GM12878 (cell line): ENCODE measurements at regions not wholly inside any gene's neighbourhood (a gene's known extent, or its start where the extent isn't known, plus 50 kb on each side); places are given as distances from the start of the nearest gene placed in this dataset.

Source experiments
- ATAC-seq: fragments of 200-7000 bp; cut with Tn5 transposase; 3 replicates; pipeline ENCODE4 v1.9.1; 2020; ENCODE audit warnings: mild to moderate bottlenecking, moderate library complexity
- BruUV-seq: library from RNA; stranded (reverse); fragments of 400-500 nt; replicated peaks from 2 replicates; lab custom pipeline; 2021; lab: Mats Ljungman, UMichigan
- CTCF ChIA-PET: fragments of 300-600 bp; sonication (Branson Sonifier 250); formaldehyde crosslinking; extraction: SDS; loops from one replicate; lab custom pipeline; 2021; ENCODE audit warnings: inconsistent platforms; lab: Yijun Ruan, JAX
- POLR2A ChIA-PET: fragments of 350-600 bp; formaldehyde crosslinking; extraction: SDS; loops from one replicate; lab custom pipeline; 2021; ENCODE audit warnings: inconsistent platforms; lab: Charles Lee
- RAD21 ChIA-PET: fragments of 300-600 bp; sonication (Branson Sonifier 250); formaldehyde crosslinking; loops from one replicate; lab custom pipeline; 2023; ENCODE audit warnings: antibody characterized with exemption; ENCODE audit not compliant: unreplicated experiment; lab: Charles Lee
- SMC1A ChIA-PET: fragments of 300-600 bp; sonication (Branson Sonifier 250); formaldehyde crosslinking; loops from one replicate; lab custom pipeline; 2023; ENCODE audit not compliant: unreplicated experiment, uncharacterized antibody; lab: Charles Lee
- DNase-seq: peaks from one replicate; pipeline ENCODE4 v3.0.0-alpha.2; 2011; ENCODE audit warnings: low read depth, low spot score
- FAIRE-seq: peaks from 3 replicates; lab custom pipeline; 2011; peaks lifted over from hg19 to GRCh38; lab: Jason Lieb, UNC
- H2AFZ ChIP-seq: 2 replicates; pipeline ENCODE4 v1.6.0; 2011; ENCODE audit warnings: low read depth, low read length, control low read depth; ENCODE audit not compliant: control insufficient read depth
- H3K27ac ChIP-seq: 2 replicates; pipeline ENCODE4 v1.5.1; 2011; ENCODE audit warnings: control low read depth; ENCODE audit not compliant: control insufficient read depth, insufficient read depth
- H3K27me3 ChIP-seq, 2 experiments: replicated peaks in 1 of 2; 2 replicates each; pipeline versions ENCODE4 v1.6.0 to v1.6.1; 2011; ENCODE audit warnings: low read length in 1 of 2; ENCODE audit not compliant: control insufficient read depth in 2 of 2, insufficient read depth in 2 of 2
- H3K36me3 ChIP-seq, 2 experiments: 2 replicates each; pipeline ENCODE4 v1.5.1; 2011; ENCODE audit warnings: low read length in 1 of 2; ENCODE audit not compliant: control insufficient read depth in 2 of 2, insufficient read depth in 2 of 2
- H3K4me1 ChIP-seq: 2 replicates; pipeline ENCODE4 v1.6.1; 2011; ENCODE audit warnings: mild to moderate bottlenecking, low read length, moderate library complexity, mixed read lengths; ENCODE audit not compliant: control insufficient read depth, insufficient read depth
- H3K4me2 ChIP-seq: 2 replicates; pipeline ENCODE4 v1.6.0; 2011; ENCODE audit warnings: control low read depth; ENCODE audit not compliant: control insufficient read depth, insufficient read depth
- H3K4me3 ChIP-seq: fragments of 200-600 bp; sonication (generic); 2 replicates; pipeline ENCODE4 v1.5.1; 2016
- H3K79me2 ChIP-seq: 2 replicates; pipeline ENCODE4 v1.6.0; 2011; ENCODE audit warnings: low read length; ENCODE audit not compliant: control insufficient read depth, insufficient read depth
- H3K9ac ChIP-seq: 2 replicates; pipeline ENCODE4 v1.8.0; 2011; ENCODE audit warnings: low read length, control low read depth, mixed read lengths; ENCODE audit not compliant: control insufficient read depth, insufficient read depth
- H3K9me3 ChIP-seq: replicated peaks from 3 replicates; pipeline ENCODE4 v1.5.1; 2011; ENCODE audit warnings: mild to moderate bottlenecking, low read length; ENCODE audit not compliant: control insufficient read depth, insufficient read depth
- H4K20me1 ChIP-seq: 2 replicates; pipeline ENCODE4 v1.6.0; 2011; ENCODE audit not compliant: control insufficient read depth, insufficient read depth
- ATF7 ChIP-seq: fragments of 450-650 bp; IDR thresholded peaks from 2 replicates; pipeline ENCODE4 v1.6.1; 2016; ENCODE audit warnings: low read depth, mild to moderate bottlenecking
- DPF2 ChIP-seq: fragments of 450-650 bp; IDR thresholded peaks from 2 replicates; pipeline ENCODE4 v1.6.1; 2017; ENCODE audit warnings: mild to moderate bottlenecking
- HCFC1 ChIP-seq: fragments of 150-350 bp; IDR thresholded peaks from 2 replicates; pipeline ENCODE4 v1.6.1; 2014; ENCODE audit warnings: low read length
- HDAC6 ChIP-seq: fragments of 200-600 bp; sonication (generic); IDR thresholded peaks from one replicate; pipeline ENCODE4 v1.8.0; 2017; ENCODE audit warnings: antibody characterized with exemption; ENCODE audit not compliant: unreplicated experiment
- JUND ChIP-seq: IDR thresholded peaks from 2 replicates; pipeline ENCODE4 v1.6.1; 2012; ENCODE audit warnings: low read depth, mild to moderate bottlenecking, low read length, improper control_type of control experiment, moderate library complexity
- RBBP5 ChIP-seq: fragments of 200-600 bp; sonication (generic); conservative IDR thresholded peaks from 2 replicates; pipeline ENCODE4 v1.6.1; 2016
- YY1 ChIP-seq: IDR thresholded peaks from 2 replicates; pipeline ENCODE4 v1.6.1; 2011; ENCODE audit warnings: low read depth, mild to moderate bottlenecking, low read length
- ZNF24 ChIP-seq: fragments of 450-650 bp; IDR thresholded peaks from 2 replicates; pipeline ENCODE4 v1.6.1; 2017; ENCODE audit warnings: antibody characterized with exemption, mild to moderate bottlenecking
- WGBS: methylation state at CpG from one replicate; pipeline ENCODE4 v1.1.6; 2016; ENCODE audit warnings: low lambda C conversion rate; ENCODE audit not compliant: insufficient replicate concordance, insufficient coverage; ENCODE audit errors: missing lambda C conversion rate; 5-methylcytosine and 5-hydroxymethylcytosine counted together
- in situ Hi-C: fragments of 300-500 bp; cut with MboI; formaldehyde crosslinking; loops from 9 replicates; pipeline ENCODE4 v1.14.3; 2018; ENCODE audit warnings: mixed read lengths
- intact Hi-C: fragments of 100-400 bp; cut with micrococcal nuclease; formaldehyde crosslinking; loops from one replicate; pipeline ENCODE4 v1.14.2; 2022; ENCODE audit not compliant: unreplicated experiment
- TF ChIP-seq, protein P1 (sequence below): IDR thresholded peaks from 2 replicates; pipeline ENCODE4 v1.6.1; 2011; ENCODE audit warnings: mild to moderate bottlenecking, low read depth, low read length, moderate library complexity; ENCODE audit not compliant: insufficient replicate concordance
- TF ChIP-seq, protein P2 (sequence below): fragments of 450-650 bp; formaldehyde crosslinking; IDR thresholded peaks from 2 replicates; pipeline ENCODE4 v1.5.0; 2022; ENCODE audit warnings: mild to moderate bottlenecking, missing genetic modification characterization
- TF ChIP-seq, protein P3 (sequence below): IDR thresholded peaks from 2 replicates; pipeline ENCODE4 v1.6.1; 2012; ENCODE audit warnings: improper control_type of control experiment, low read depth, low read length; ENCODE audit not compliant: insufficient replicate concordance
- TF ChIP-seq, protein P4 (sequence below): fragments of 450-650 bp; IDR thresholded peaks from 2 replicates; pipeline ENCODE4 v1.6.1; 2017; ENCODE audit warnings: mild to moderate bottlenecking, moderate library complexity

DNA sequence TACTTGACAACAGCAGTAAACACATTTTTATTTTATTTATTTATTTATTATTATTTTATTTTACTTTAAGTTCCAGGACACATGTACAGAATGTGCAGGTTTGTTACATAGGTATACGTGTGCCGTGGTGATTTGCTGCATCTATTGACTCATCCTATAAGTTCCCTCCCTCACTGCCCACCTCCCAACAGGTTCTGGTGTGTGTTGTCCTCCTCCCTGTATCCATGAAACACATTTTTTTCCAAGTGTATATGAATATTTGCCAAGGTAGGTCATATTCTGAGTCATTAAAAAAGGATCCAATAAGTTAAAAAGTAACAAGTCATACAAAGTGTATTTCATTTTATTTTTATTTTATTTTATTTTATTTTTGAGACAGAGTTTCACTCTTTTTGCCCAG lies 567.3 kb upstream of the KCNMB2 start:
- Histone ChIP-seq H4K20me1 (no peaks in the 10 kb centered on the region), H2AFZ (no peak overlapping the region), H3K4me3 (no peak overlapping the region), H3K9me3 (no peaks in the 10 kb centered on the region), H3K27ac (no peak overlapping the region), H3K27me3 (no peaks in the 10 kb centered on the region), H3K4me1 (no peaks in the 10 kb centered on the region), H3K79me2 (no peaks in the 10 kb centered on the region), H3K4me2 (no peak overlapping the region), H3K36me3 (no peaks in the 10 kb centered on the region), H3K9ac (no peak overlapping the region)
- intact Hi-C loops: no loop called here
- ATAC-seq (no peak), DNase-seq (no peak), FAIRE-seq (no peak)
- RAD21 ChIA-PET: no interaction called here
- POLR2A ChIA-PET: no interaction called here
- in situ Hi-C loops: no loop called here
- 98% methylated on average over 2 of the region's 2 CpGs for WGBS
- SMC1A ChIA-PET: no interaction called here
- CTCF ChIA-PET: no interaction called here
- BruUV-seq: no TSS peak
- TF ChIP-seq DPF2 (no peak), HDAC6 (no peak), RBBP5 (no peak), JUND (no peak), ZNF24 (no peak), ATF7 (no peak), YY1 (no peak), HCFC1 (no peak)
- TF ChIP-seq, protein P1, sequence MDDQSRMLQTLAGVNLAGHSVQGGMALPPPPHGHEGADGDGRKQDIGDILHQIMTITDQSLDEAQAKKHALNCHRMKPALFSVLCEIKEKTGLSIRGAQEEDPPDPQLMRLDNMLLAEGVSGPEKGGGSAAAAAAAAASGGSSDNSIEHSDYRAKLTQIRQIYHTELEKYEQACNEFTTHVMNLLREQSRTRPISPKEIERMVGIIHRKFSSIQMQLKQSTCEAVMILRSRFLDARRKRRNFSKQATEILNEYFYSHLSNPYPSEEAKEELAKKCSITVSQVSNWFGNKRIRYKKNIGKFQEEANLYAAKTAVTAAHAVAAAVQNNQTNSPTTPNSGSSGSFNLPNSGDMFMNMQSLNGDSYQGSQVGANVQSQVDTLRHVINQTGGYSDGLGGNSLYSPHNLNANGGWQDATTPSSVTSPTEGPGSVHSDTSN: no peak
- TF ChIP-seq, protein P2, sequence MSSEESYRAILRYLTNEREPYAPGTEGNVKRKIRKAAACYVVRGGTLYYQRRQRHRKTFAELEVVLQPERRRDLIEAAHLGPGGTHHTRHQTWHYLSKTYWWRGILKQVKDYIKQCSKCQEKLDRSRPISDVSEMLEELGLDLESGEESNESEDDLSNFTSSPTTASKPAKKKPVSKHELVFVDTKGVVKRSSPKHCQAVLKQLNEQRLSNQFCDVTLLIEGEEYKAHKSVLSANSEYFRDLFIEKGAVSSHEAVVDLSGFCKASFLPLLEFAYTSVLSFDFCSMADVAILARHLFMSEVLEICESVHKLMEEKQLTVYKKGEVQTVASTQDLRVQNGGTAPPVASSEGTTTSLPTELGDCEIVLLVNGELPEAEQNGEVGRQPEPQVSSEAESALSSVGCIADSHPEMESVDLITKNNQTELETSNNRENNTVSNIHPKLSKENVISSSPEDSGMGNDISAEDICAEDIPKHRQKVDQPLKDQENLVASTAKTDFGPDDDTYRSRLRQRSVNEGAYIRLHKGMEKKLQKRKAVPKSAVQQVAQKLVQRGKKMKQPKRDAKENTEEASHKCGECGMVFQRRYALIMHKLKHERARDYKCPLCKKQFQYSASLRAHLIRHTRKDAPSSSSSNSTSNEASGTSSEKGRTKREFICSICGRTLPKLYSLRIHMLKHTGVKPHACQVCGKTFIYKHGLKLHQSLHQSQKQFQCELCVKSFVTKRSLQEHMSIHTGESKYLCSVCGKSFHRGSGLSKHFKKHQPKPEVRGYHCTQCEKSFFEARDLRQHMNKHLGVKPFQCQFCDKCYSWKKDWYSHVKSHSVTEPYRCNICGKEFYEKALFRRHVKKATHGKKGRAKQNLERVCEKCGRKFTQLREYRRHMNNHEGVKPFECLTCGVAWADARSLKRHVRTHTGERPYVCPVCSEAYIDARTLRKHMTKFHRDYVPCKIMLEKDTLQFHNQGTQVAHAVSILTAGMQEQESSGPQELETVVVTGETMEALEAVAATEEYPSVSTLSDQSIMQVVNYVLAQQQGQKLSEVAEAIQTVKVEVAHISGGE (CRISPR knock-in tag): no peak
- TF ChIP-seq, protein P3, sequence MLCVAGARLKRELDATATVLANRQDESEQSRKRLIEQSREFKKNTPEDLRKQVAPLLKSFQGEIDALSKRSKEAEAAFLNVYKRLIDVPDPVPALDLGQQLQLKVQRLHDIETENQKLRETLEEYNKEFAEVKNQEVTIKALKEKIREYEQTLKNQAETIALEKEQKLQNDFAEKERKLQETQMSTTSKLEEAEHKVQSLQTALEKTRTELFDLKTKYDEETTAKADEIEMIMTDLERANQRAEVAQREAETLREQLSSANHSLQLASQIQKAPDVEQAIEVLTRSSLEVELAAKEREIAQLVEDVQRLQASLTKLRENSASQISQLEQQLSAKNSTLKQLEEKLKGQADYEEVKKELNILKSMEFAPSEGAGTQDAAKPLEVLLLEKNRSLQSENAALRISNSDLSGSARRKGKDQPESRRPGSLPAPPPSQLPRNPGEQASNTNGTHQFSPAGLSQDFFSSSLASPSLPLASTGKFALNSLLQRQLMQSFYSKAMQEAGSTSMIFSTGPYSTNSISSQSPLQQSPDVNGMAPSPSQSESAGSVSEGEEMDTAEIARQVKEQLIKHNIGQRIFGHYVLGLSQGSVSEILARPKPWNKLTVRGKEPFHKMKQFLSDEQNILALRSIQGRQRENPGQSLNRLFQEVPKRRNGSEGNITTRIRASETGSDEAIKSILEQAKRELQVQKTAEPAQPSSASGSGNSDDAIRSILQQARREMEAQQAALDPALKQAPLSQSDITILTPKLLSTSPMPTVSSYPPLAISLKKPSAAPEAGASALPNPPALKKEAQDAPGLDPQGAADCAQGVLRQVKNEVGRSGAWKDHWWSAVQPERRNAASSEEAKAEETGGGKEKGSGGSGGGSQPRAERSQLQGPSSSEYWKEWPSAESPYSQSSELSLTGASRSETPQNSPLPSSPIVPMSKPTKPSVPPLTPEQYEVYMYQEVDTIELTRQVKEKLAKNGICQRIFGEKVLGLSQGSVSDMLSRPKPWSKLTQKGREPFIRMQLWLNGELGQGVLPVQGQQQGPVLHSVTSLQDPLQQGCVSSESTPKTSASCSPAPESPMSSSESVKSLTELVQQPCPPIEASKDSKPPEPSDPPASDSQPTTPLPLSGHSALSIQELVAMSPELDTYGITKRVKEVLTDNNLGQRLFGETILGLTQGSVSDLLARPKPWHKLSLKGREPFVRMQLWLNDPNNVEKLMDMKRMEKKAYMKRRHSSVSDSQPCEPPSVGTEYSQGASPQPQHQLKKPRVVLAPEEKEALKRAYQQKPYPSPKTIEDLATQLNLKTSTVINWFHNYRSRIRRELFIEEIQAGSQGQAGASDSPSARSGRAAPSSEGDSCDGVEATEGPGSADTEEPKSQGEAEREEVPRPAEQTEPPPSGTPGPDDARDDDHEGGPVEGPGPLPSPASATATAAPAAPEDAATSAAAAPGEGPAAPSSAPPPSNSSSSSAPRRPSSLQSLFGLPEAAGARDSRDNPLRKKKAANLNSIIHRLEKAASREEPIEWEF: no peak
- TF ChIP-seq, protein P4, sequence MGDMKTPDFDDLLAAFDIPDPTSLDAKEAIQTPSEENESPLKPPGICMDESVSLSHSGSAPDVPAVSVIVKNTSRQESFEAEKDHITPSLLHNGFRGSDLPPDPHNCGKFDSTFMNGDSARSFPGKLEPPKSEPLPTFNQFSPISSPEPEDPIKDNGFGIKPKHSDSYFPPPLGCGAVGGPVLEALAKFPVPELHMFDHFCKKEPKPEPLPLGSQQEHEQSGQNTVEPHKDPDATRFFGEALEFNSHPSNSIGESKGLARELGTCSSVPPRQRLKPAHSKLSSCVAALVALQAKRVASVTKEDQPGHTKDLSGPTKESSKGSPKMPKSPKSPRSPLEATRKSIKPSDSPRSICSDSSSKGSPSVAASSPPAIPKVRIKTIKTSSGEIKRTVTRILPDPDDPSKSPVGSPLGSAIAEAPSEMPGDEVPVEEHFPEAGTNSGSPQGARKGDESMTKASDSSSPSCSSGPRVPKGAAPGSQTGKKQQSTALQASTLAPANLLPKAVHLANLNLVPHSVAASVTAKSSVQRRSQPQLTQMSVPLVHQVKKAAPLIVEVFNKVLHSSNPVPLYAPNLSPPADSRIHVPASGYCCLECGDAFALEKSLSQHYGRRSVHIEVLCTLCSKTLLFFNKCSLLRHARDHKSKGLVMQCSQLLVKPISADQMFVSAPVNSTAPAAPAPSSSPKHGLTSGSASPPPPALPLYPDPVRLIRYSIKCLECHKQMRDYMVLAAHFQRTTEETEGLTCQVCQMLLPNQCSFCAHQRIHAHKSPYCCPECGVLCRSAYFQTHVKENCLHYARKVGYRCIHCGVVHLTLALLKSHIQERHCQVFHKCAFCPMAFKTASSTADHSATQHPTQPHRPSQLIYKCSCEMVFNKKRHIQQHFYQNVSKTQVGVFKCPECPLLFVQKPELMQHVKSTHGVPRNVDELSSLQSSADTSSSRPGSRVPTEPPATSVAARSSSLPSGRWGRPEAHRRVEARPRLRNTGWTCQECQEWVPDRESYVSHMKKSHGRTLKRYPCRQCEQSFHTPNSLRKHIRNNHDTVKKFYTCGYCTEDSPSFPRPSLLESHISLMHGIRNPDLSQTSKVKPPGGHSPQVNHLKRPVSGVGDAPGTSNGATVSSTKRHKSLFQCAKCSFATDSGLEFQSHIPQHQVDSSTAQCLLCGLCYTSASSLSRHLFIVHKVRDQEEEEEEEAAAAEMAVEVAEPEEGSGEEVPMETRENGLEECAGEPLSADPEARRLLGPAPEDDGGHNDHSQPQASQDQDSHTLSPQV: no peak
